MM.1S (cell line): ENCODE measurements at regions not wholly inside any gene's neighbourhood (a gene's known extent, or its start where the extent isn't known, plus 50 kb on each side); places are given as distances from the start of the nearest gene placed in this dataset.
"Not testable (repeated sequence)": the region's sequence is repeated elsewhere in the genome, so short reads cannot be mapped to it uniquely, and the experiment has no call there.

Source experiments
- DNase-seq: peaks from one replicate; pipeline ENCODE4 v3.0.0-alpha.2; 2015
- H2AFZ ChIP-seq: fragments of 300-600 bp; sonication (generic); 2 replicates; pipeline ENCODE4 v1.6.0; 2016; ENCODE audit warnings: antibody characterized with exemption, low read length
- H3F3A ChIP-seq: fragments of 300-600 bp; sonication (generic); 2 replicates; pipeline ENCODE4 v1.6.1; 2016; ENCODE audit warnings: mild to moderate bottlenecking, antibody characterized with exemption, low read length, moderate library complexity, mixed read lengths; ENCODE audit not compliant: insufficient read depth
- H3K27ac ChIP-seq: fragments of 300-600 bp; sonication (generic); 2 replicates; pipeline ENCODE4 v1.5.1; 2016; ENCODE audit warnings: mild to moderate bottlenecking, low read length
- H3K27me3 ChIP-seq: fragments of 300-600 bp; sonication (generic); replicated peaks from 2 replicates; pipeline ENCODE4 v1.6.0; 2016; ENCODE audit warnings: low read length; ENCODE audit not compliant: insufficient read depth
- H3K36me3 ChIP-seq: fragments of 300-600 bp; sonication (generic); replicated peaks from 2 replicates; pipeline ENCODE4 v1.6.1; 2016; ENCODE audit warnings: mild to moderate bottlenecking, low read length, mixed read lengths; ENCODE audit not compliant: insufficient read depth
- H3K4me1 ChIP-seq: fragments of 300-600 bp; sonication (generic); 2 replicates; pipeline ENCODE4 v1.6.1; 2016; ENCODE audit warnings: low read length, mixed read lengths
- H3K4me2 ChIP-seq: fragments of 300-600 bp; sonication (generic); 2 replicates; pipeline ENCODE4 v1.6.0; 2016; ENCODE audit warnings: low read depth, low read length
- H3K4me3 ChIP-seq: fragments of 300-600 bp; sonication (generic); 2 replicates; pipeline ENCODE4 v1.5.1; 2016; ENCODE audit warnings: low read length, mixed read lengths
- H3K79me2 ChIP-seq: fragments of 300-600 bp; sonication (generic); 2 replicates; pipeline ENCODE4 v1.6.1; 2016; ENCODE audit warnings: mixed run types, low read length, mixed read lengths
- H3K9ac ChIP-seq: fragments of 300-600 bp; sonication (generic); 2 replicates; pipeline ENCODE4 v1.6.1; 2016; ENCODE audit warnings: low read length, mixed read lengths
- H3K9me2 ChIP-seq: fragments of 300-600 bp; sonication (generic); replicated peaks from 2 replicates; pipeline ENCODE4 v1.6.1; 2016; ENCODE audit warnings: mild to moderate bottlenecking, low read length, mixed read lengths; ENCODE audit not compliant: insufficient read depth
- H3K9me3 ChIP-seq: fragments of 300-600 bp; sonication (generic); replicated peaks from 2 replicates; pipeline ENCODE4 v1.6.1; 2016; ENCODE audit warnings: mild to moderate bottlenecking, low read length, mixed read lengths; ENCODE audit not compliant: insufficient read depth
- H4K20me1 ChIP-seq: fragments of 300-600 bp; sonication (generic); 2 replicates; pipeline ENCODE4 v1.6.1; 2016; ENCODE audit warnings: mild to moderate bottlenecking, low read length, moderate library complexity, mixed read lengths; ENCODE audit not compliant: insufficient read depth
- CTCF ChIP-seq: fragments of 300-600 bp; sonication (generic); IDR thresholded peaks from 2 replicates; pipeline ENCODE4 v1.5.1; 2016; ENCODE audit warnings: antibody characterized with exemption, low read length, mixed read lengths
- EZH2 ChIP-seq: fragments of 300-600 bp; sonication (generic); optimal IDR thresholded peaks from 2 replicates; pipeline ENCODE3; 2017; ENCODE audit warnings: low read depth, mild to moderate bottlenecking, antibody characterized with exemption, low read length, mixed read lengths
- EZH2phosphoT487 ChIP-seq: fragments of 300-600 bp; sonication (generic); IDR thresholded peaks from 2 replicates; pipeline ENCODE4 v1.6.1; 2018; ENCODE audit warnings: antibody characterized with exemption, low read length

- Histone ChIP-seq H3K27ac (no peak overlapping the region), H3K79me2 (no peaks in the 10 kb centered on the region), H3K4me2 (no peak overlapping the region), H3K9me3 (no peaks in the 10 kb centered on the region), H3K36me3 (no peaks in the 10 kb centered on the region), H3K27me3 (no peaks in the 10 kb centered on the region), H4K20me1 (no peaks in the 10 kb centered on the region), H2AFZ (no peak overlapping the region), H3K9me2 (no peaks in the 10 kb centered on the region), H3K9ac (no peak overlapping the region), H3K4me1 (no peaks in the 10 kb centered on the region), H3K4me3 (no peak overlapping the region), H3F3A (no peaks in the 10 kb centered on the region)
- TF ChIP-seq EZH2phosphoT487, result no peak
- no peak for TF ChIP-seq CTCF
- TF ChIP-seq EZH2, result no peak
- DNase-seq, result no peak
These were observed 112.5 kb upstream of the HAND2 start for GRCh38 chr4:173642509-173642908.

- Histone ChIP-seq H3K79me2 (no peaks in the 10 kb centered on the region), H3K27me3 (no peaks in the 10 kb centered on the region), H3K4me1 (no peaks in the 10 kb centered on the region), H4K20me1 (no peaks in the 10 kb centered on the region), H3K36me3 (no peaks in the 10 kb centered on the region), H3K4me2 (no peak overlapping the region), H3K9ac (no peak overlapping the region), H3K9me2 (no peaks in the 10 kb centered on the region), H2AFZ (no peak overlapping the region), H3K4me3 (no peak overlapping the region), H3K27ac (no peak overlapping the region), H3F3A (no peaks in the 10 kb centered on the region), H3K9me3 (no peaks in the 10 kb centered on the region)
- DNase-seq, result no peak
- TF ChIP-seq CTCF (no peak), EZH2phosphoT487 (no peak), EZH2 (no peak)
These were observed 105.4 kb upstream of the HAND2 start for GRCh38 chr4:173635395-173635794.

GRCh38 chr4:173626277-173626676, 96.2 kb upstream of the HAND2 start:
- Histone ChIP-seq H3K4me2 (no peak overlapping the region), H3F3A (no peaks in the 10 kb centered on the region), H3K9me3 (no peaks in the 10 kb centered on the region), H2AFZ (no peak overlapping the region), H3K27me3 (no peaks in the 10 kb centered on the region), H3K4me1 (no peaks in the 10 kb centered on the region), H4K20me1 (no peaks in the 10 kb centered on the region), H3K36me3 (no peaks in the 10 kb centered on the region), H3K9ac (no peak overlapping the region), H3K9me2 (no peaks in the 10 kb centered on the region), H3K79me2 (no peaks in the 10 kb centered on the region), H3K4me3 (no peak overlapping the region), H3K27ac (no peak overlapping the region)
- TF ChIP-seq EZH2phosphoT487 (no peak), CTCF (no peak), EZH2 (no peak)
- DNase-seq, result no peak

GRCh38 chr4:173618648-173619047, 88.6 kb upstream of the HAND2 start:
- H3K9ac ChIP-seq, H3K4me3 ChIP-seq, DNase-seq, H4K20me1 ChIP-seq, H3F3A ChIP-seq, H3K4me2 ChIP-seq, H3K9me3 ChIP-seq, H3K4me1 ChIP-seq, H3K27ac ChIP-seq, H3K36me3 ChIP-seq, H2AFZ ChIP-seq, H3K79me2 ChIP-seq, H3K27me3 ChIP-seq, H3K9me2 ChIP-seq: not testable (repeated sequence)
